GM18951 (cell line): ENCODE measurements at regions not wholly inside any gene's neighbourhood (a gene's known extent, or its start where the extent isn't known, plus 50 kb on each side); places are given as distances from the start of the nearest gene placed in this dataset.
"Not testable (repeated sequence)": the region's sequence is repeated elsewhere in the genome, so short reads cannot be mapped to it uniquely, and the experiment has no call there.

Source experiments
- POLR2A ChIP-seq: IDR thresholded peaks from 4 replicates; pipeline ENCODE4 v1.6.1; 2011; ENCODE audit warnings: mild to moderate bottlenecking; ENCODE audit not compliant: insufficient read length, insufficient read depth; ENCODE audit errors: extremely low read depth
- in situ Hi-C: fragments of 300-500 bp; cut with MboI; formaldehyde crosslinking; loops from one replicate; pipeline ENCODE4 v1.12.0; 2022; ENCODE audit warnings: low sequenced_read_pairs, mixed read lengths, inconsistent platforms; ENCODE audit not compliant: unreplicated experiment

DNA sequence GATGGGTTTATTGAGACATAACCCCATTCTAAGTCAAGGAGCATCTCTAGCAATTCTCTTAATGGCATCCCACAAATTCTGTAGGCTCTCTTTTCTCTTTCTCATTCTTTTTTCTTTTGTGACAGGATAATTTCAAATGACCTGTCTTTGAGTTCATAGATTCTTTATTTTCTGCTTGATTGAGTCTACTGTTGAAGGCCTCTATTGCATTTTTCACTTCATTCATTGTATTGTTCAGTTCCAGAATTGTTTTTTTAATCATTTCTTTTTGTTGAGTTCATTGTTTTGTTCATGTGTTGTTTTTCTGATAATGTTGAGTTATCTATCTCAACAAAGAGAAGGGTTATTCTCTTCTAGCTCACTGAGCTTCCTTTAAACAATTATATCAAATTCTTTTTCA lies 144.7 kb upstream of the IL12B start:
- no peak for TF ChIP-seq POLR2A
- in situ Hi-C loops, result no loop called here

DNA sequence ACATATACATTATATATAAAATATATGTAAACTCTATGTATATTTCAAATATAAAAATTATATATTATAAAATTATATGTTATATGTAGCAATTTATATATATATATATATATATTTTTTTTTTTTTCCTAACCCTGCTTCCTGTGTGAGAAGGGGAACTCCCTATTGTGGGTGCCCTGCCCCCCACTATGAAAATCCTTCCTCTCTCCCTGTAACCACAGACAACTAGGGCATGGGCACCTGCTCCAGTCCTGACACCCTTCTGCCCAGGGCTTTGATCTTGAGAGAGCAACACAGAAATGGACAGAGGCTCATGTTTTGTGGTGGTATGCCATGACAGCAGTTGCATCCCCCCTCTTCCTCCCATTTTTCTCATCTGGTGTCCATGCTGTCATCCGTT lies 148.7 kb upstream of the IL12B start:
- no peak for TF ChIP-seq POLR2A
- in situ Hi-C loops, result no loop called here

DNA sequence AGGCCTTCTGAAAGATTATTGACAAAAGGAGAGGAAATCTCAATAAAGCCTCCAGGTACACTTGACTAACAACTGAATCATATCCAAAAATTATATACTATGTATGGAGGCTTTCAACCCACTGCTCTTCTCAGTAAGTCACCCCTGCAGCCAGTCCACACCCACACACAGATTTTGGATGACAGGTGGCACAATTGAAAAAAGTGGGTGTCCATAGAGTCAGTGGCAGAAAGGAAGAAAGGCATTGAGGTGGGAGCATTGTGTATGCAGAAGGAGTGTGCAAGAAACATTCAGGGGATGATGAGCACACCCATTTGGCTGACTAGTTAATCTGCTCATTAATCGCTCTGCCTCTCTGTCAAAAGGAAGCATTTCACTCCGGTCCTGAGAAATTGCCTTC lies 150.6 kb upstream of the IL12B start:
- in situ Hi-C loops, result no loop called here

DNA sequence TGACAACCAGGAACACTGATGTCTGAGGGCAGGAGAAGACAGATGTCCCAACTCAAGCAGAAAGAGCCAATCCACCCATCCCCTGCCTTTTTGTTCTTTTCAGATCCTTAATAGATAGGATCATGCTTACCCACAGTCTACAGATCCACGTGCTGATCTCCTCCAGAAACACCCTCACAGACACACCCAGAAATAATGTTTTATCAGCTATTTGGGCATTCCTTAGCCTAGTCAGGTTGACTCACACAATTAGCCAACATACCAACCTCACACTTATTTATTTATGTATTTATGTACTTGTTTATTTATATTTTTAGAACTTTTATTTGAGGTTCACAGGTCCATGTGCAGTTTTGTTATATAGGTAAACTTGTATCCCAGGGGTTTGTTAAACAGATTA lies 151.5 kb upstream of the IL12B start:
- in situ Hi-C loops, result no loop called here
- TF ChIP-seq POLR2A, result no peak

More for the DNA sequence above, 150.6 kb upstream of the IL12B start:
- TF ChIP-seq POLR2A, result no peak

DNA sequence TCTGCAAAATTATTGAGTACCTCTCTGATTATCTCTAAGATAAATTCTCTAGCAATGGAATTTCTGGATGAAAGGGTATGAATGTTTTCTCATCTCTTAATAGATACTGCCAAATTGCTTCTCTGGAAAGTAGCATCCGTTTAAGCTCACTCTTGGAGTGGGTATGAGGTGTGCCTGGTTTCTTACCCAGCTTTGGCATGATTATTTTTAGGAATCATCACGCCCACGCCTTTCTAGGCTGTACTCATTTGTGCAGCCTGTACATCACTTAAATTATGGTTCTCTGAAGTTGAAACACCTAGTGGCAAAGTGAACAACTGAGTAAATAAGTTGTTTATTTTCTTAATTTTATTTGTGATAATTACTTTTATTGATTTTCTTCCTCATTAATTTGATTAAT lies 156.5 kb upstream of the IL12B start:
- in situ Hi-C loops, result no loop called here
- no peak for TF ChIP-seq POLR2A

DNA sequence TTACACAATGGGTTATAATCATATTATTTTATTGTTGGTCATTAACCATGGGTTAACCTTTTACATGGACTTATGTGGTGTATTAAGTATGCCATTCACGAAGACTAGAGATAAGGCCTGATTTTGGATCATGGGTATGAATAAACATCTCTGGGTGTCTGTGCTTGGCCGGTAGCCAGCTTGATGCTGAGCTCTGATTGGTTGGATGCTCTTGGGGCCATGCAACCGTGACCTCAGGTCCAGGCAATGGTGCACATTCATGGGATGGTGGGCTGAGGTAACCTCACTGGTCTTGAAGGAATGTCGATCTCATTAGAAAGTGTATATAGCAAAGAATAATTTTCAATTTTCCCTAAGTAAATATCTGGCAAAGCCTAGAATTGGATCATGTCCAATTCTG lies 158.2 kb upstream of the IL12B start:
- TF ChIP-seq POLR2A, result no peak
- in situ Hi-C loops, result no loop called here

DNA sequence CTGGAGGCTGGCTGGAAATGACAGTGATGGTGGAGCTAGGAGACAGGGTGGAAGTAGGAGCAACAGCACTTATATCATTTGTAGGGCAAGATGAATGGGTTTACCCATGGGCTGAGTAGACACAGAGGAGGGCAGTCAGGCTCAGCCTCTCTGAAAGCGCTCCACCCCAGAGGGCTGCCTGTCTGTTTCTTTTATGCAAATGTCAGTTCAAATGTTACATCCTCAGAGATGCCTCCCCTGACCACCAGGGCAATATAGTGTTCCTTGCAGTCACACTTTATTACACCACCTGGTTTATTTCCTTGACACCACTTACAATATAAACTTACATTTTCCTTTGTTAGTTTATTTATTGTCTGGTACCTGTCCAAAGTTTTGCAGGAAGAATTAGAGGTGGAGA lies 159.5 kb upstream of the IL12B start:
- TF ChIP-seq POLR2A, result no peak
- in situ Hi-C loops, result no loop called here

DNA sequence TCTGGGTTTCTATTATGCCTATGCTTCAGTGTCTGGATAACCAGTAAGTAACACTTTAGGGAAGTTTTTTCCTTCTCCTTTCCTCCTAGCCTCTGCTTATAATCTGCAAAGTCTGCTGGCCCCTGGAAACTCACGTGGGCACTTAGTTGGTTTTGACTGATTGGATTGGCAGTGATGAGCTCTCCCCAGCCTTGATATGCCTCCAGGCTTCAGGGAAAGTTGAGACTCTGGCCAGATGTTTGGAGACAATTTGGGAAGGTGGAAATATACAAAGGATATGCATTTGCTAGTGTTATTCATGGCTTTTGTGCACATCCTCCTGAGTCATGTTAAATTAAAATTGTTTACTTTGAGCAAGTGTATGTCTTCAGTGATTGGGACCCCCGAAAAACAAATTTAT lies 160.2 kb upstream of the IL12B start:
- TF ChIP-seq POLR2A, result no peak
- in situ Hi-C loops, result no loop called here

DNA sequence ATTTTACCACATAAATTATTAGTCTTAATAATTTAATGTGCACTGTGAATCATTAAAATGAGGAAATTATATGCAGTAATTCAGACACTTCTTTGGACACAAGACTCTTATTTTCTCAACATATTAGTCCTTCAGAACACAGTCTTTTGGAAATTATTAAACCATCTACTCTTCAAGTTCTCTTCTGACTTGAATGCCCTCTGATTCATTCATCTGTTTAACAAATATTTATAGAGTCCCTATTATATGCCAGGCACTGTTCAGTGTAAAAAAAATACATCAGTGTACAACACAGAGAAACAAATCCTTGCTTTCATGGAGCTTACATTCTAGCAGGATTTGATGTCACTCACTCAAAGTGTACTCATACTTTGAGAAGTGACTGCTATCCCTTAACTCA lies 163.4 kb upstream of the IL12B start:
- in situ Hi-C loops, result no loop called here
- TF ChIP-seq POLR2A, result no peak

DNA sequence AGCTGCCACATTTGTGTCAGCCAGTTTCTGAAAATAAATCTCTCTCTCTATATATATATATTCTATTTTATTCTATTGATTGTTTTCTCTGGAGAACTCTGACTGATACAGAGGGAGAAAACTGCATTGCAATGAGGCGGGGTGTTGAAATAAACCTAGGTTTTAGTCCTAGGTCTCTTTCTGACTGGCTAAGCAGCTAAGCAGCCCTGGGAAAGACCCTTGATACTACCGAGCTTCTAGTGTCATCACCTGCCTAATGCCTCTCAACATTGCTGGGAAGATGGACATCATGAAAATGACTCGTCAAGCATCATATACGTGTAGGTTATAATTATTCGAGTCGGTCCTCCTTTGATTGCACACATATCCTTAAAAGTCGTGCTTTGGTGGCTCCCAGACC lies 166.5 kb upstream of the IL12B start:
- in situ Hi-C loops, result no loop called here

DNA sequence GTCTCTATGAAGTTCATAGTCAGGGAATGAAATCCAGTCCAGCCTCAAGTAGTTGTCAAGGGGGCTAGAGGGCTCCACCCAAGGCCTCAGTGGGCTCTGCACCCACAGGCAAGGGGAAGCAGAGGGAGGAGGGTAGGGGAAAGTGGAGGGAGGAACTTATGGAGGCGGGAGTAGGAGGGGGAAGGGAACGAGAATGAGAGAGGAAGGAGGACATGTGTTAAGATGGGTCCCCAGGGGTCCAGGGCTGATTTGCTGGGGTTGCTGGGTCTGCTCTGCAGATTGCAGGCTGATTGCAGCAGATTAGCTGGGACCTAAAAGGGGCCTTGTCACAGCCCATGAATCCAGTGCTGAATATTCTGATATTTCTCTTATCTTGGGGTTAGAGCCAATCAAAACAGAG lies 166.9 kb upstream of the IL12B start:
- in situ Hi-C loops, result no loop called here
- no peak for TF ChIP-seq POLR2A

More for the DNA sequence above, 166.5 kb upstream of the IL12B start:
- TF ChIP-seq POLR2A, result no peak

DNA sequence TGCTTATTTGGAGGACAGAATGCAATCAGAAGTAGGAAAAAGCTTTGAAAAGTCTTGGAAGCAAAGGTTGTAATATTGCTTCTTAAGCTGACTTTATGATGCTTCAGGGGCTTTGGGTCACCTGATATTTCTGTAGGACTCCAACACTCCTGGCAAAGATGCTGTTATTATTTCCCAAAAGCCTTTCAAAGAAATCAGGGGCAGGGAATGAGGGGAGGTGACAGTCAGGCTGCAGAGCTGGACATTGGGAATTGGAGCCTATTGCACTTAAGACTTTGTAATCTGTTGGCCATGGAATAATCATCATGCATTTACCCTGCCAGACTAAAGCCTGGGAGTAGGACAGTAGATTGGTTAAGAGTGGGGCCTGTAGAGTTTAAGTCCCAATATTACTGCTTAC lies 168.3 kb upstream of the IL12B start:
- in situ Hi-C loops, result no loop called here
- no peak for TF ChIP-seq POLR2A

DNA sequence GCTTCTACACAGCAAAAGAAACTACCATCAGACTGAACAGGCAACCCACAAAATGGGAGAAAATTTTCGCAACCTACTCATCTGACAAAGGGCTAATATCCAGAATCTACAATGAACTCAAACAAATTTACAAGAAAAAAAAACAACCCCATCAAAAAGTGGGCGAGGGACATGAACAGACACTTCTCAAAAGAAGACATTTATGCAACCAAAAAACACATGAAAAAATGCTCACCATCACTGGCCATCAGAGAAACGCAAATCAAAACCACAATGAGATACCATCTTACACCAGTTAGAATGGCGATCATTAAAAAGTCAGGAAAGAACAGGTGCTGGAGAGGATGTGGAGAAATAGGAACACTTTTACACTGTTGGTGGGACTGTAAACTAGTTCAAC lies 171.8 kb upstream of the IL12B start:
- in situ Hi-C loops, result not testable (repeated sequence)

DNA sequence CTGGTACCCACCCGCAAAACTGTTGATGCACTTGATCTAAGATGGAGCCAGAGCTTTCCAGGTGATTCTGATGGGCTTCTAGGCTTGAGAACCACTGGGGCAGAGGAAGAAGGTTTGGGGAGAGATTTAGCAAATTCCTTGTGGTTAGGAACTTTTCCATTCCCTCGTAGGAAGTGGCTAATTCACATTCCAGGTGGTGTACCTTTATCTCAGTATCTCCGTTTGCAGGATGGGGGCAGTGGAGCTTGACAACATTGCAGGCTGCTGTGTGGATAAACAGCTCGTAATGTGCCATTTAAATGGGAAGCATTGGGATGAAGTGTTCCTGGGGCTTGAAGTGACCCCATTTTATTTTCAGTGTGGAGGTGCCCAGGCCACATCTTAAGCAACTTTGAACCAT lies 172.9 kb upstream of the IL12B start:
- TF ChIP-seq POLR2A, result no peak
- in situ Hi-C loops, result no loop called here

DNA sequence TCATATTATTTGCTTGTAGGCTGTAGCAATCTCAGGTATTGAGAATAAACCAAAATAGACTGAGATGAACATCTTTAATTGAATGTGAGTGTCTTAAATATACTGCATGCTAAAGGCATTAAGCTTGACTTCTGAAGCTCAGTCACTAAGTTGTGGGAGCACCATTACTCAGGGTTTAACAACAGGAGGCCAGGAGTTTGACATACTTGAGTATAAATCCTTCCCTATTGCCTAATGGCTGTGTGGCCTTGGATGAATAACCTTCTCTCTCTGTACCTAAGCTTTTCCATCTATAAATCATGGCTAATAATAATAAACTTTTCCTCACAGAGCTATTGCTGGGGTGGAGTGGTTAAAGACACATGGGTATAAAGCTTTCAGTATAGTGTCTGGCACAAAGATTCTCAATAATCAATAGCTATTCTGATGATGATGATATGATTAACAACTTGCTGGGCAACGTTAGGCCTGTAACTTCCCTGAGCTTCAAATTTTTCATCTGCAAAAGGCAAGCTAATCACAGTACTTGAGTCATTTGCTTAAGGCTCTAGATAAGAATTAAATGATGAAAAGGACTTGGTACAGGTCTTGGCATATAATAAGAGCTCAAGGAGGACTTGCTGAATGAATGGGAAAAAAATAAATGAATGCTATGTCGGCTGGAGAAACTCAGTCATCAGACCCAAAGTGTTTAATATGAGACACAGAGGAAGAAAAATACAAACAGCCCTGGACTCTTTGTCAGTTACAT lies 174.0 kb upstream of the IL12B start:
- TF ChIP-seq POLR2A, result no peak

More for the DNA sequence above, 174.0 kb upstream of the IL12B start:
- in situ Hi-C loops, result no loop called here
